ENCODE measurements at regions not wholly inside any gene's neighbourhood (a gene's known extent, or its start where the extent isn't known, plus 50 kb on each side); places are given as distances from the start of the nearest gene placed in this dataset.

DNA sequence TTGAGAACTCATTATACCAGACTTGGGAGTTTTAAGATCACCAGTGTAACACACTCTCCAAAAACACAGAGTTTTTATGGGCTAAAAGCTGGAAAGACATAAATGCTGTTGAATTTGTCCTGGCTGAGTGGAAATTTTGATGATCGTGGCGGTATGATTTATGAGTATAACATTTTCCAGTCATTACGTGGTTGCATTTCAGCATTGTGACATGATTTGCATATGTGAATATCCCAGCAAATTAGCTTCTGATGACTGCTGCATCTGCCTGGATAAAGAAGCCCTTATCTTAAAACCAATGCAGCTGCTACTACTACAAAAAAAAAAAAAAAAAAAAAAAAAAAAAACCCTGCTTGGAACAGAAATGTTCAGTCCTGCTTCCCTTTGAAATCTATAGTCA, 850.9 kb downstream of the TFAP2A start:
- in situ Hi-C loops (cut with HindIII; ENCODE audit: low sequenced_read_pairs), result no loop called here
- no peak for DNase-seq (ENCODE audit: low read depth)
- H3K4me3 ChIP-seq (ENCODE audit: low read depth, low read length), result no peak overlapping the region
- TF ChIP-seq, protein P1, sequence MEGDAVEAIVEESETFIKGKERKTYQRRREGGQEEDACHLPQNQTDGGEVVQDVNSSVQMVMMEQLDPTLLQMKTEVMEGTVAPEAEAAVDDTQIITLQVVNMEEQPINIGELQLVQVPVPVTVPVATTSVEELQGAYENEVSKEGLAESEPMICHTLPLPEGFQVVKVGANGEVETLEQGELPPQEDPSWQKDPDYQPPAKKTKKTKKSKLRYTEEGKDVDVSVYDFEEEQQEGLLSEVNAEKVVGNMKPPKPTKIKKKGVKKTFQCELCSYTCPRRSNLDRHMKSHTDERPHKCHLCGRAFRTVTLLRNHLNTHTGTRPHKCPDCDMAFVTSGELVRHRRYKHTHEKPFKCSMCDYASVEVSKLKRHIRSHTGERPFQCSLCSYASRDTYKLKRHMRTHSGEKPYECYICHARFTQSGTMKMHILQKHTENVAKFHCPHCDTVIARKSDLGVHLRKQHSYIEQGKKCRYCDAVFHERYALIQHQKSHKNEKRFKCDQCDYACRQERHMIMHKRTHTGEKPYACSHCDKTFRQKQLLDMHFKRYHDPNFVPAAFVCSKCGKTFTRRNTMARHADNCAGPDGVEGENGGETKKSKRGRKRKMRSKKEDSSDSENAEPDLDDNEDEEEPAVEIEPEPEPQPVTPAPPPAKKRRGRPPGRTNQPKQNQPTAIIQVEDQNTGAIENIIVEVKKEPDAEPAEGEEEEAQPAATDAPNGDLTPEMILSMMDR (IDR thresholded peaks at IDR 0.05; ENCODE audit: low read depth, low read length, missing control alignments), result no peak

DNA sequence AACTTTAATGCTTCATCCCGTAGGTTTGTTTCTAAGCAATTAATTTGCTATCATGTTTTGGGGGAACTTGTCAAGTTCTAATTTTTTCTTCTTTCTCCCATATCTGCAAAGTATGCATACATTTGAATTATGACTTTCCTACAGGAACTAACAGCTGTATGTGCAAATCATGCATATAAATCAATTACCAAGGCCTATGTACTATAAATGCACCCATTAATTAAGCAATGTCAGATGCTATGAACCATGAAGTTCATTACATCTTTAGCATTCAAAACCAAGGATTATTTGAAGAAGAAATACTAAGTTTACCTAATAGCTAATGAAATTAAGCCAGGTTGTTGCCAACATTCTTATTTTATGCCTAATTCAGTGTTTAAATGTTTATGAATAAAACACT, 851.3 kb downstream of the TFAP2A start:
- no peak for DNase-seq (ENCODE audit: low read depth)
- TF ChIP-seq, protein P1 (IDR thresholded peaks at IDR 0.05; ENCODE audit: low read depth, low read length, missing control alignments), result no peak
- in situ Hi-C loops (cut with HindIII; ENCODE audit: low sequenced_read_pairs), result no loop called here
- no peak overlapping the region for H3K4me3 ChIP-seq (ENCODE audit: low read depth, low read length)

DNA sequence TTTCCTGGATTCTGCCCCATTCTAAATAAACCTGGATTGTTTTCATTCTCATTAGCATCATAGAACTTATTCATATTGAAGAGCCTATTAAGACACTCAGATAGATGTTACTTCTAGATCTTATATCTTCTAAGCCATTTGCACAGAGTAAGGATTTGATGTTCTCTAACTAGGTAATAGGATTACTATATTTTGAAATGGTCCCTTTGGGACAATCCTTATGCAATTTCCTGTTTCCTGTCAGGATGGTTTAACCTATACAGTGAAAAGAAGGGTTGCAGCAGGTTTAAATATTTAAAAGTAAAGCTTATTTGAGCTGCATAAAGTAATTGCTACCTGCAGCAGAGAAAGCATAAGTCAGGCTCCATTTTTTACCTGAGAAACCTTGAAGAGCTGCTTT, 860.1 kb downstream of the TFAP2A start:
- in situ Hi-C loops (cut with HindIII; ENCODE audit: low sequenced_read_pairs), result no loop called here
- H3K4me3 ChIP-seq (ENCODE audit: low read depth, low read length), result no peak overlapping the region
- no peak for DNase-seq (ENCODE audit: low read depth)
- TF ChIP-seq, protein P1 (IDR thresholded peaks at IDR 0.05; ENCODE audit: low read depth, low read length, missing control alignments), result no peak

DNA sequence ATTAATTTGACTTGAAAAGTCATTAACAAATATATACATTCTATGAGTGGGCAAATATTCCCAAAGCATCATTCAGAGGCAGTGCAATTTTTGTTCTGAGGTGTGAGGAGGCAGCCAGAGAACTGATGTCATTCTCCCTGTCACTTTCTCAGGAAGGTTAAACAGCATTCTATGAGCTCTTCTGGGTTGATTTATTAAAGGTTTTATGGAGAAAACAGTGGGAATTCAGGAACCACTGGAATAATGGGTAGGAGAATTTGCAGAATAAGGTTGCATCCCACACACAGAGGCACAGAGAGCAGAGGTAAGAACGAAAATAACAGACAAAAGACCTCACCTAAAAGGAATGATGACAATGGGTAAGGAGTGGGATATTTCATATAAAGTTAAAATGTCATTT, 860.6 kb downstream of the TFAP2A start:
- in situ Hi-C loops (cut with HindIII; ENCODE audit: low sequenced_read_pairs), result no loop called here
- H3K4me3 ChIP-seq (ENCODE audit: low read depth, low read length), result no peak overlapping the region
- TF ChIP-seq, protein P1 (IDR thresholded peaks at IDR 0.05; ENCODE audit: low read depth, low read length, missing control alignments), result no peak
- DNase-seq (ENCODE audit: low read depth), result no peak

DNA sequence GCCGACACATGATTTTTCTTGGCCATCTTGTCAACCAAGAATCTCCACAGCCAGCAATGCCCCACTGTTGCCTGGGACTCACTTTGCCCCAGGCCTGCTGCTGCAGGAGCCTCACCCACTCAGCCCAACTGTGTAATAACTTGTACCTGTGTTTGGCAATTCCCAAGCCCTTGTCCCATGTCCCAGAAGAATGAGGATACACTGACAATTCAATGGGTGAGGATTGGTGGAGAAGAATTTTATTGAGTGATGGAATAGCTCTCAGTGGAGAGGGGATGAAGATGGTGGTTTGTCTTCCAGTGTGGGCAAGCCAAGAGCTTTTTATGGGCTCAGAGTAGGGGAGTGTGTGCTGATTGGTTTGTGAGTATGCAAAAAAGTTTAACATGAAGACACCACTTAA, 861.9 kb downstream of the TFAP2A start:
- no peak overlapping the region for H3K4me3 ChIP-seq (ENCODE audit: low read depth, low read length)
- in situ Hi-C loops (cut with HindIII; ENCODE audit: low sequenced_read_pairs), result no loop called here
- TF ChIP-seq, protein P1 (IDR thresholded peaks at IDR 0.05; ENCODE audit: low read depth, low read length, missing control alignments), result no peak
- DNase-seq (ENCODE audit: low read depth), result no peak

DNA sequence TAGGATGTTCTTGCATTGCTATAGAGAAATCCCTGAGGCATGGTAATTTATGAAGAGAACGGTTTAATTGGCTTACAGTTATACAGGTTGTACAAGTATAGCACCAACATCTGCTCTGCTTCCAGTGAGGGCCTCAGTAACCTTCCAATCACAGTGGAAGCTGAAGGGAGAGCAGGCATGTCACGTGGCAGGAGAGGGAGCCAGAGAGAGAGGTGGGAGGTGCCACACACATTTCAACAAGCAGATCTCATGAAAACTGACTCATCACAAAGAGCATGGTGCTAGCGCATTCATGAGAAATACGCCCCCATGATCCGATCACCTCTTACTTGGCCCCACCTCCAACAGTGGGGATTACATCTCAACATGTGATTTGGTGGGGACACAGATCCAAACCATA, 871.2 kb downstream of the TFAP2A start:
- in situ Hi-C loops (cut with HindIII; ENCODE audit: low sequenced_read_pairs), result no loop called here
- no peak overlapping the region for H3K4me3 ChIP-seq (ENCODE audit: low read depth, low read length)
- TF ChIP-seq, protein P1 (IDR thresholded peaks at IDR 0.05; ENCODE audit: low read depth, low read length, missing control alignments), result no peak
- DNase-seq (ENCODE audit: low read depth), result no peak
